GM21528 (cell line): ENCODE measurements at regions not wholly inside any gene's neighbourhood (a gene's known extent, or its start where the extent isn't known, plus 50 kb on each side); places are given as distances from the start of the nearest gene placed in this dataset.
"Not testable (repeated sequence)": the region's sequence is repeated elsewhere in the genome, so short reads cannot be mapped to it uniquely, and the experiment has no call there.

Experiments
- ATAC-seq: cut with Tn5 transposase; IDR thresholded peaks from one replicate; pipeline ENCODE4 v1.9.1; 2021; ENCODE audit warnings: mild to moderate bottlenecking, moderate library complexity; ENCODE audit not compliant: unreplicated experiment, low FRiP score

- ATAC-seq = no peak
Observed at GRCh38 chr20:22729616-22730236, 145.4 kb upstream of the FOXA2 start.

- ATAC-seq = no peak
Observed at GRCh38 chr20:22732751-22733150, 148.4 kb upstream of the FOXA2 start.

- not testable (repeated sequence) for ATAC-seq
Observed at GRCh38 chr20:22734946-22735647, 150.7 kb upstream of the FOXA2 start.

- ATAC-seq = no peak
Observed at GRCh38 chr20:22740829-22741228, 156.5 kb upstream of the FOXA2 start.

- no peak for ATAC-seq
Observed at GRCh38 chr20:22744341-22745193, 160.2 kb upstream of the FOXA2 start.

- no peak for ATAC-seq
Observed at GRCh38 chr20:22745194-22745500, 160.8 kb upstream of the FOXA2 start.

- ATAC-seq = no peak
Observed at GRCh38 chr20:22746957-22747356, 162.6 kb upstream of the FOXA2 start.

GRCh38 chr20:22752324-22752723 is 168.0 kb upstream of the FOXA2 start:
- no peak for ATAC-seq

- ATAC-seq = no peak
Observed at GRCh38 chr20:22757424-22758183, 173.2 kb upstream of the FOXA2 start.

GRCh38 chr20:22758815-22759214 is 174.4 kb upstream of the FOXA2 start:
- no peak for ATAC-seq

GRCh38 chr20:22762576-22763256 is 178.3 kb upstream of the FOXA2 start:
- ATAC-seq = no peak

GRCh38 chr20:22763257-22763906 is 179.0 kb upstream of the FOXA2 start:
- no peak for ATAC-seq

GRCh38 chr20:22768266-22769178 is 184.2 kb upstream of the FOXA2 start:
- ATAC-seq = no peak

GRCh38 chr20:22770241-22770800 is 185.9 kb upstream of the FOXA2 start:
- ATAC-seq = no peak

- ATAC-seq = no peak
Observed at GRCh38 chr20:22771706-22772105, 187.3 kb upstream of the FOXA2 start.

- ATAC-seq = no peak
Observed at GRCh38 chr20:22773344-22773743, 189.0 kb upstream of the FOXA2 start.

- ATAC-seq = no peak
Observed at GRCh38 chr20:22775256-22775655, 190.9 kb upstream of the FOXA2 start.

- no peak for ATAC-seq
Observed at GRCh38 chr20:22775671-22776139, 191.3 kb upstream of the FOXA2 start.
